ENCODE measurements at regions not wholly inside any gene's neighbourhood (a gene's known extent, or its start where the extent isn't known, plus 50 kb on each side); places are given as distances from the start of the nearest gene placed in this dataset.

DNA sequence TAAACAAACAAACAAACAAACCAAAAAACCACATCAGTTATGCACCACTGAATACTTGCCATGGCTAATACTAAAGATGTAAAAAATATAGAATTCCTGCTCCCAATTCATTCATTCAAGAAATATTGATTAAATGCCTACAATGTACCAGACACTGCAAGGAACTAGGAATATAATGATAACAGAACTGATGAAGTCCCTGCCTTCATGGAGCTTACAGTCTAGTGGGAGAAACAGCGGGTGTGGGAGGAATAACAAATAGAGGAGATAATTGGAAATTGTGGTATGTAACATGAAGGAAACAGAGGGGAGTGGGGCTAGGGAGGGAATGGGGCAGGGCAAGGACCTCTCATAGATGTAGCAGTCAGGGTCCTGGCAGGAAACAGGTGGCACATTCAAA, 58.6 kb upstream of the NBL1 start (continued):
- TF ChIP-seq ZNF281 (CRISPR knock-in tag; IDR thresholded peaks at IDR 0.05) (no peak), PRRX2 (CRISPR knock-in tag; IDR thresholded peaks at IDR 0.05) (no peak), ZNF263 (CRISPR knock-in tag; IDR thresholded peaks at IDR 0.05; ENCODE audit: low read depth) (no peak), IRF2 (CRISPR knock-in tag; IDR thresholded peaks at IDR 0.05; ENCODE audit: borderline replicate concordance, low read depth) (no peak), NFATC4 (CRISPR knock-in tag; IDR thresholded peaks at IDR 0.05) (no peak), MYBL2 (CRISPR knock-in tag; IDR thresholded peaks at IDR 0.05) (no peak), ZNF219 (CRISPR knock-in tag; IDR thresholded peaks at IDR 0.05; ENCODE audit: borderline replicate concordance) (no peak)
- TF ChIP-seq, protein P1, sequence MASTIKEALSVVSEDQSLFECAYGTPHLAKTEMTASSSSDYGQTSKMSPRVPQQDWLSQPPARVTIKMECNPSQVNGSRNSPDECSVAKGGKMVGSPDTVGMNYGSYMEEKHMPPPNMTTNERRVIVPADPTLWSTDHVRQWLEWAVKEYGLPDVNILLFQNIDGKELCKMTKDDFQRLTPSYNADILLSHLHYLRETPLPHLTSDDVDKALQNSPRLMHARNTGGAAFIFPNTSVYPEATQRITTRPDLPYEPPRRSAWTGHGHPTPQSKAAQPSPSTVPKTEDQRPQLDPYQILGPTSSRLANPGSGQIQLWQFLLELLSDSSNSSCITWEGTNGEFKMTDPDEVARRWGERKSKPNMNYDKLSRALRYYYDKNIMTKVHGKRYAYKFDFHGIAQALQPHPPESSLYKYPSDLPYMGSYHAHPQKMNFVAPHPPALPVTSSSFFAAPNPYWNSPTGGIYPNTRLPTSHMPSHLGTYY (CRISPR knock-in tag; IDR thresholded peaks at IDR 0.05) = no peak

DNA sequence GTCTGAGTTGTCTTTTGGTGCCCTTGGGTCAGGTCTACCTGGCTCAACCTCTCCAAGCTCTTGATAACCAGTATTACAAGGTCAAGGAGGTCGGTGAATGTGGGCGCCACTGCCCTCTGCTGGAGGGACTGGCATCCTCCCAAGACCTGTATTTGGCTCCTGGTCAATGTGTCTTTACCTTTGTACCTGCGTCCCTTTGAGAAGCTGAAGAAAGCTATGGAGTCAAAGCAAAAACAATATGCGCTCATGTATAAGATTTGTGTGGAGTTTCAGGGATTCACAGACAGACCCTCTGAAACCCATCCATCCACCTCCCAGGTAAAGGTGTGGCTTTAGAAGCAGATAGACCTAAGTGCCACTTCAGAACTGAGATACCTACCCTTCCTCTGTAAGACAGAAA, 61.8 kb upstream of the NBL1 start:
- POLR2A ChIA-PET = interaction anchor here (0.7 to 1.4 kb wide), 4 partner anchors 14 to 244 kb away, joined by 3 to 4 read pairs (median 3); a partner anchor contains a TSS
- peaks cover 3% of the 10 kb centered on the region; the same call in 1 of the 2 replicates for H3K9me3 Mint-ChIP-seq
- H3K4me1 Mint-ChIP-seq = no peaks in the 10 kb centered on the region
- CTCF ChIA-PET = interaction anchor here (0.5 to 3.4 kb wide), 82 partner anchors 9 to 314 kb away, joined by 3 to 60 read pairs (median 6); partner anchors contain the start of genes CAPZB and NBL1
- no peaks in the 10 kb centered on the region; the same call in 1 of the 2 replicates for H3K27me3 Mint-ChIP-seq (ENCODE audit: low read depth)
- ATAC-seq (peak; percentile 99), DNase-seq (ENCODE audit: low spot score) (peak; percentile 91)
- no peaks in the 10 kb centered on the region for H3K36me3 Mint-ChIP-seq
- TF ChIP-seq FOXP1 (CRISPR knock-in tag; IDR thresholded peaks at IDR 0.05; ENCODE audit: borderline replicate concordance) (no peak), ATF1 (CRISPR knock-in tag; IDR thresholded peaks at IDR 0.05) (no peak), SP1 (CRISPR knock-in tag; conservative IDR thresholded peaks at IDR 0.05) (0 out of 2 replicates have a peak, but pooled peaks have one; percentile 17), RELA (CRISPR knock-in tag; IDR thresholded peaks at IDR 0.05; ENCODE audit: borderline replicate concordance) (no peak), NFE2L1 (CRISPR knock-in tag; IDR thresholded peaks at IDR 0.05) (no peak), GRHL2 (CRISPR knock-in tag; IDR thresholded peaks at IDR 0.05; ENCODE audit: insufficient replicate concordance, severe bottlenecking) (no peak), AFF4 (CRISPR knock-in tag; IDR thresholded peaks at IDR 0.05; ENCODE audit: borderline replicate concordance) (no peak), MAX (CRISPR knock-in tag; IDR thresholded peaks at IDR 0.05) (no peak), ZBTB21 (CRISPR knock-in tag; IDR thresholded peaks at IDR 0.05; ENCODE audit: borderline replicate concordance) (no peak), ZNF232 (CRISPR knock-in tag; IDR thresholded peaks at IDR 0.05) (no peak)
- TF ChIP-seq, protein P2, sequence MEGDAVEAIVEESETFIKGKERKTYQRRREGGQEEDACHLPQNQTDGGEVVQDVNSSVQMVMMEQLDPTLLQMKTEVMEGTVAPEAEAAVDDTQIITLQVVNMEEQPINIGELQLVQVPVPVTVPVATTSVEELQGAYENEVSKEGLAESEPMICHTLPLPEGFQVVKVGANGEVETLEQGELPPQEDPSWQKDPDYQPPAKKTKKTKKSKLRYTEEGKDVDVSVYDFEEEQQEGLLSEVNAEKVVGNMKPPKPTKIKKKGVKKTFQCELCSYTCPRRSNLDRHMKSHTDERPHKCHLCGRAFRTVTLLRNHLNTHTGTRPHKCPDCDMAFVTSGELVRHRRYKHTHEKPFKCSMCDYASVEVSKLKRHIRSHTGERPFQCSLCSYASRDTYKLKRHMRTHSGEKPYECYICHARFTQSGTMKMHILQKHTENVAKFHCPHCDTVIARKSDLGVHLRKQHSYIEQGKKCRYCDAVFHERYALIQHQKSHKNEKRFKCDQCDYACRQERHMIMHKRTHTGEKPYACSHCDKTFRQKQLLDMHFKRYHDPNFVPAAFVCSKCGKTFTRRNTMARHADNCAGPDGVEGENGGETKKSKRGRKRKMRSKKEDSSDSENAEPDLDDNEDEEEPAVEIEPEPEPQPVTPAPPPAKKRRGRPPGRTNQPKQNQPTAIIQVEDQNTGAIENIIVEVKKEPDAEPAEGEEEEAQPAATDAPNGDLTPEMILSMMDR (IDR thresholded peaks at IDR 0.05) = peak; percentile 78
- TF ChIP-seq, protein P3, sequence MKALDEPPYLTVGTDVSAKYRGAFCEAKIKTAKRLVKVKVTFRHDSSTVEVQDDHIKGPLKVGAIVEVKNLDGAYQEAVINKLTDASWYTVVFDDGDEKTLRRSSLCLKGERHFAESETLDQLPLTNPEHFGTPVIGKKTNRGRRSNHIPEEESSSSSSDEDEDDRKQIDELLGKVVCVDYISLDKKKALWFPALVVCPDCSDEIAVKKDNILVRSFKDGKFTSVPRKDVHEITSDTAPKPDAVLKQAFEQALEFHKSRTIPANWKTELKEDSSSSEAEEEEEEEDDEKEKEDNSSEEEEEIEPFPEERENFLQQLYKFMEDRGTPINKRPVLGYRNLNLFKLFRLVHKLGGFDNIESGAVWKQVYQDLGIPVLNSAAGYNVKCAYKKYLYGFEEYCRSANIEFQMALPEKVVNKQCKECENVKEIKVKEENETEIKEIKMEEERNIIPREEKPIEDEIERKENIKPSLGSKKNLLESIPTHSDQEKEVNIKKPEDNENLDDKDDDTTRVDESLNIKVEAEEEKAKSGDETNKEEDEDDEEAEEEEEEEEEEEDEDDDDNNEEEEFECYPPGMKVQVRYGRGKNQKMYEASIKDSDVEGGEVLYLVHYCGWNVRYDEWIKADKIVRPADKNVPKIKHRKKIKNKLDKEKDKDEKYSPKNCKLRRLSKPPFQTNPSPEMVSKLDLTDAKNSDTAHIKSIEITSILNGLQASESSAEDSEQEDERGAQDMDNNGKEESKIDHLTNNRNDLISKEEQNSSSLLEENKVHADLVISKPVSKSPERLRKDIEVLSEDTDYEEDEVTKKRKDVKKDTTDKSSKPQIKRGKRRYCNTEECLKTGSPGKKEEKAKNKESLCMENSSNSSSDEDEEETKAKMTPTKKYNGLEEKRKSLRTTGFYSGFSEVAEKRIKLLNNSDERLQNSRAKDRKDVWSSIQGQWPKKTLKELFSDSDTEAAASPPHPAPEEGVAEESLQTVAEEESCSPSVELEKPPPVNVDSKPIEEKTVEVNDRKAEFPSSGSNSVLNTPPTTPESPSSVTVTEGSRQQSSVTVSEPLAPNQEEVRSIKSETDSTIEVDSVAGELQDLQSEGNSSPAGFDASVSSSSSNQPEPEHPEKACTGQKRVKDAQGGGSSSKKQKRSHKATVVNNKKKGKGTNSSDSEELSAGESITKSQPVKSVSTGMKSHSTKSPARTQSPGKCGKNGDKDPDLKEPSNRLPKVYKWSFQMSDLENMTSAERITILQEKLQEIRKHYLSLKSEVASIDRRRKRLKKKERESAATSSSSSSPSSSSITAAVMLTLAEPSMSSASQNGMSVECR (CRISPR knock-in tag; IDR thresholded peaks at IDR 0.05; ENCODE audit: borderline replicate concordance) = no peak
- TF ChIP-seq, protein P4, sequence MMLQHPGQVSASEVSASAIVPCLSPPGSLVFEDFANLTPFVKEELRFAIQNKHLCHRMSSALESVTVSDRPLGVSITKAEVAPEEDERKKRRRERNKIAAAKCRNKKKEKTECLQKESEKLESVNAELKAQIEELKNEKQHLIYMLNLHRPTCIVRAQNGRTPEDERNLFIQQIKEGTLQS (CRISPR knock-in tag; conservative IDR thresholded peaks at IDR 0.05) = no peak
- no peak overlapping the region for H3K4me3 Mint-ChIP-seq
- H3K27ac Mint-ChIP-seq = no peak overlapping the region
